ENCODE measurements at regions not wholly inside any gene's neighbourhood (a gene's known extent, or its start where the extent isn't known, plus 50 kb on each side); places are given as distances from the start of the nearest gene placed in this dataset.
A peak's percentile ranks its signal among the peaks of the same experiment; 100 is the strongest.
"Not testable (repeated sequence)": the region's sequence is repeated elsewhere in the genome, so short reads cannot be mapped to it uniquely, and the experiment has no call there.

DNA sequence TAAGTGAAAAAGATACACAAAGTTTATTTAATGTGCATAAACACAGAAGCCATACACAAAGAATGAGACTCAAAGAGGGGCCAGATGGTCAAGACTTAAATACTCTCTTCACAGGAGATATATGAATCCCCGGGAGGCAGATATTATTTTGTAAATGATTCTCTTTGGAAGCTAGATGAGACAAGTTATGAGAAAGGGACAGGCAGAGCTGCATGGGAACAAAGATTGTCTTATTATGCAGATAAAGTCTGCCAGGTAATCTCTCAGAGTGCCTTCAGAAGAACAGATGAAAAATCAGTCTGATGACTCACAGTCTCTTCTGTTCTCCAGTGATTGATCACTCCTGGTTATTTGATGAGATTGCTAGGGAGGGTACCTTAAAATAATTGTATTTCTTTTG is 89.0 kb downstream of the NAF1 start:
- DNase-seq, result no peak

DNA sequence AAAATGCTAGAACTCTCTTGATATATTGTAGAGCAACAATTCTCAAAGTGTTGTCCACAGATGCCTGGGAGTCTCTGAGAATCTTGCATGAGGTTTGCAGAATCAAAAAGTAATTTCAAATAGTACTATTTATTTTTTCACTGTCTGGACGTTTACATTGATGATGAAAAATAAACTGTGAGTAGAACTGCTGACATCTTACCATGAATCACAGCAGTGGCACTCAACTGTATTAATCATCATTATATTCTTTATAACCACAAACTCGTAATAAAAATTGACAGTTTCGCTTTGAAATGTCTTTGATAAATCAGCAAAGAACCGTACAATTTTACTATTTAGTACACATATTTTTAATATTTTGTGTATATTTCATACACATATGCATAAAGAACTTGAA is 94.5 kb downstream of the NAF1 start:
- DNase-seq, result no peak

DNA sequence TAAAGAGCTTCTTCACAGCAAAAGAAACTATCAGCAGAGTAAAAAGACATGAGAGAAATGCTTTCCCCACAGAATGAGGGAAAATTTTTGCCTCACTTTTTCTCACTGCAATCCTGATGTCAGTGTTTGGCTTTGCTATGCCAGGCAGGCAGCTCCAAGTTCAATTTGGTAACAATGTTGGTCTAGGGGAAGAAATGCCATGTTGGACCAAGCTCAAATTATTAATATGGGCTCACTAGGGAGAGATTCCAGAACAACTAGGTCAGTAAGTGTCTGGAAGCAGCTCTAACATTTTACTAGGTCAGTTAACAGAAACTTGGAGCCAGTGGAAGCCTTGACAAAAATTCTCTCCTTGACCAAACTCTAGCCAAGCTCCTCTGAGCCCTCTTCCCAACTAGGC is 95.4 kb downstream of the NAF1 start:
- no peak for DNase-seq

DNA sequence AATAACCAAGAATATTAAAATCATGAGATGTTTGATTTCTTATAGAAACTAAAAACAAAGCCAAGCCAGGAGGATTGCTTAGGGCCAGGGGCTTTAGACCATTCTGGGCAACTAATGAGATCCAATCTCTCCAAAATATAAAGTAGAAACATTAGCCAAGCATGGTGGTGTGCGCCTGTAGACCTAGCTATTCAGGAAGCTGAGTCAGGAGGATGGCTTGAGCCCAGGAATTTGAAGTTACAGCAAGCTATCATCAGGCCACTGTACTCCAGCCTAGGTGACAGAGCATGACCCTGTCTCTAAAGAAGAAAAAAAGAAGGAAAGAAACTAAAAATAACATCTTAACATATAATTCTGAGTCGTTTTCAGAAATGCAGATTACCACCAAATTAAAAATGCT is 96.7 kb downstream of the NAF1 start:
- no peak for DNase-seq

DNA sequence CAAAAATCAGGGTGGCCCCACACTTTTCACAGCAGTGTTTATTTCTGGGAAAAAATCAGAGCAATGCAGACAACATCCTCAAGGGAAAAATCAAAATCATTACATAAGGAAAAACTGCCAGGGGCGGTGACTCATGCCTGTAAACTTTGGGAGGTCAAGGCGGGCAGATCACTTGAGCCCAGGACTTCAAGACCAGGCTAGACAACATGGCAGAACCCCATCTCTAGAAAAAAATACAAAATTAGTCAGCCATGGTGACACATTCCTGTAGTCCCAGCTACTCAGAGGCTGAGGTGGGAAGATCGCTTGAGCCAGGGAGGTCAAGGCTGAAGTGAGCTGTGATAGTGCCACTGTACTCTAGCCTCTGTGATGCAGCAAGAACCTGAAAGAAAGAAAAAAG is 102.8 kb downstream of the NAF1 start:
- DNase-seq, result peak; percentile 69

DNA sequence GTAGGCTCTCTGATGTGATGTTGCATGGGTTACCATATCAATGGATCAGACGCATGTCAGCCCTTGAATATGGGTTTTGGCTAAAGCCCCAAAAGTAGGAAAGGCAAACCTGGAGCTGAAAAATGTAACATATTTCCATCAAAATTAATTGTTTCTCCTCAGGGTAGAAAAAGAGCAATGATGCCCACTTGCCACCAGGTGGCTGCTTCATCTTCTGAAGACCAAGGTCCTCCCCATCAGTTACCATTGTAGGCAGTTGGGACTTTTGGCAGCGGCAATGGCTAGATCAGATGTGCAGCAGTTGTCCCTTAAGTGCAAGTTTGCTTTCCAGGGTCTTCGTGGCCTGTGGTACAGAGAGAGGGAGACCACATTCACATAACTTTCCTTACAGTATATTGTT is 118.2 kb downstream of the NAF1 start:
- no peak for DNase-seq

DNA sequence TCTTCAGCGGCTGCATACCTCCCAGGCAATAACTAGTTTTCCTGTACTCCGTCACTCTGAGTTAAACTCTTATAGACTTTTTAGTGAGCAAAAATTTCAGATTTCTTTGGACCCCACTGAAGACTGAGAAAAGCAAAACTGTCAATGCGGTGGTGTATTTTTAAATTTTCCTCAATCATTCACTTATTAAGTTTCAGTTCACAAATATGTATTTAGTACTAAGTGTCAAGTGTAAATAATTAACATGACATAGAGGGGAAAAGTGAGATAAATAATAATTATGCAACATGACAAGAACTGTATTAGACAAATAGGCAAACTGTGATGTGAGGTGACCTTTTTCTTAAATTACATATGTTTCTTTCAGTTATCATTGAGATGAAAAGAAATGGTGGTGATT is 124.4 kb downstream of the NAF1 start:
- no peak for DNase-seq

DNA sequence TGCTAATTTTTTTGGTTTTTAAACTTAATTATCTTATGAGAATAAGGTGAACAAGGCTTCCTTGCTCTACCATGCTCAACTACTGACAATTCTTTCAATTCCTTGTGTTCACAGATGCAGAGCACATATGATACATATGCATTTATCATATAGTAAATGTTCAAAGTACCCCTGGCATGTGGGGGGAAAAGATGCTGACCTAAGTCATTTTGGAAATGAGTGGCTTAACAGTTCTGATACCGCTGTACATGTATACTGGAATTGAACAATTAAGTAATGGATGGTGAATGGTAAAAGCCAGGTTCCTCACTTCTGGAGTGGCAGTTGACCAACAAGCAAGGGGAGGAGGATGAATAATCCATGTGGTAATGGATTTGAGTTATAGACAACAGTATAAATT is 149.6 kb downstream of the NAF1 start:
- no peak for DNase-seq

DNA sequence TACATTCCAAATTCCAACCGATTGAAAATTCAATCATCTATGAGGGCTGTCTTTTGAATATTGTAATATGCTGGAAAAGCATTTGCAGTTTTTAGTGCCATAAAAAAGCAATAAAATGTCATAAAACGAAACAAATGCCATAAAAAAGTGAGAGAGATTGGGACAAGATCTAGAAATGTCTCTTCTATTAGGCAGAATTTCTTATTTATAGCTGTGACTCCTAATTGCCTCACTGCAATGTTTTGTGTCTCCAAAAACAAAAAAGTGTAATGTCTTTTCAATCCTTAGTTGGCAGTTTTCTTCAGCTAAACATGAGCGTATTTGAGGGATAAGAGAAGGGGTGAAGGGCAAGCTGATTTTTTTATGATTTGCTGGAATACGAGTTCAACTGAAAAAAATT is 153.9 kb downstream of the NAF1 start:
- no peak for DNase-seq

DNA sequence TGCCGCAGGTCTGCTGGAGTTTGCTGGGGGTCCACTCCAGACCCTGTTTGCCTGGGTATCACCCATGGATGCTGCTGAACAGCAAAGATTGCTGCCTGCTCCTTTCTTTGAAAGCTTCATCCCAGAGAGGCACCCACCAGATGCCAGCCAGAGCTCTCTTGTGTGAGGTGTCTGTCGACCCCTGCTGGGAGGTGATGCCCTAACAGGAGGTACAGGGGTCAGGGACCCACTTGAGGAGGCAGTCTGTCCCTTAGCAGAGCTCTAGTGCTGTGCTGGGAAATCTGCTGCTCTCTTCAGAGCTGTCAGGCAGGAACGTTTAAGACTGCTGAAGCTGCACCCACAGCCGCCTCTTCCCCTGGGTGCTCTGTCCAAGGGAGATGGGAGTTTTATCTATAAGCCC is 162.7 kb downstream of the NAF1 start:
- DNase-seq, result no peak

DNA sequence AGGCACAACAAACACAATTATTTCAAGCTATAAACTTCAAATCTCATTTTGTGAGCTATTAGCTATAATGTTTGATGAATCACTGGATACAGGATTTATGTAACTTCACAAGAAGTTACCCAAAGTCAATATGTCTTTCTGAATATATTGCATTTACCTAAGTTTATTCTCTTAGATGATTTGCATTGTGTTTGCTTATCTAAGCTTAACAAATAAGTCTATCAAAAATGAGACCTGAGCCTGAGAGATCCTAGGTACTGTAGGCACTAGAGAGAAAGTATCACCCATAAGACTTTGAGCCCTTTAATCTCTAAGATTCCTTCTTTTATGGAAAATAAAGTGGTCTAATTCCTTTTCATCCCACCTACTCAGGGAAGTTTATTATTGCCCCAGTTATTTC is 178.2 kb downstream of the NAF1 start:
- no peak for DNase-seq

DNA sequence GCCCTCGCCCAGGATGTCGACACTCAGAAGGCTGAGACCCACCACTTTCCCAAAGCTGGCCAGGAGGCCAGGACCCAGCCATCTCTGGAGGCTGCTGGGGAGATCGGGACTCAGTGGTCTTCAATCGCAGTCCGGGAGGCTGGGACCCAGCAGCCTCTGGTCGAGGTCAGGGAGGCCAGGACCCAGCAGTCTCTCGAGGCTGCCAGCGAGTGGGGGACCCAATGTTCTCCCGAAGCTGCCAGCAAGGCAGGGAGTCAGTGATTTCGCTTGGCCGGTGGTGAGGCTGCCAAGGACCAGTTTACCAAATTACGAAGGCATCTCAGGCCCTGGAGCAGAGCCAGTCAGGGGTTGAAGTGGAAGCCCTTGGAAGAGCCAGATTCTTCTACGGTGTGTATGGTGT is 181.6 kb downstream of the NAF1 start:
- no peak for DNase-seq

DNA sequence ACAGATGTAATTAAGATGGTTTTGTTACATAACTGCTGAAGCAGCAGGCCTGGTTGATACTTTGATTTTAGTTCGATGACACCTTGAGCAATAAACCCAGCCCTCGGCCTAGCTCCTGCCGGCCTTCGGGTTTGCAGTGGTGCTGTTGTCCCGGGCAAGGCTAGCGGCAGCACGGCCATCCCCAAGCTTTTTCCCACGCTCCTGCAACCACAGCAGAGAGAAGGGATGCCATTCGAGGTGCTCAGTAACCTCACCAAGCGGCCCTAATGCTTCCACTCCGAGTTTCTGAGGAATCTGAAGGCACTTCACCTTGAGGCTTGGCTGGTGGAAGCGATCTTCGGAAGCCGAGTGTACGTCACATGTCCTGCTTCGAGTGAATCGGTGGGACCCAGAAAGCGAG is 182.1 kb downstream of the NAF1 start:
- DNase-seq, result no peak

DNA sequence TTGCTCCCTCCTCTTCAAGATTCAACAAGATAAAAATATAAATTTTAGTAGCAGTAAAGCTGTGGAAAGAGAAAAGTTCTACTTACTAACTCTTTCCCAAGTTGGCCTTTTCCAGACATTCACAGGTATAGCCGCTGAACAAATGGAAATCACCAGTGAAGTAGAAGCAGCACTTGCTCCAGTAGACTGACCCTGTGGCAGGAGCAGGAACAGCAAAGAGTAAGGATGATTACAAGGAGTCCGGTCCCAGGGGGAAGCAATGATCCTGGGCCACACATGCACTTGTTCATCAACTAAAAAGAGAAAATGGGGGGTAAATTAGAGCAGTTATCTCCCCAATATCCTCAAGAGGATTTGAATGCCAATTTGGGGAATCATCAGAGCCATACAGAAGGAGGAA is 184.9 kb downstream of the NAF1 start:
- DNase-seq, result no peak

DNA sequence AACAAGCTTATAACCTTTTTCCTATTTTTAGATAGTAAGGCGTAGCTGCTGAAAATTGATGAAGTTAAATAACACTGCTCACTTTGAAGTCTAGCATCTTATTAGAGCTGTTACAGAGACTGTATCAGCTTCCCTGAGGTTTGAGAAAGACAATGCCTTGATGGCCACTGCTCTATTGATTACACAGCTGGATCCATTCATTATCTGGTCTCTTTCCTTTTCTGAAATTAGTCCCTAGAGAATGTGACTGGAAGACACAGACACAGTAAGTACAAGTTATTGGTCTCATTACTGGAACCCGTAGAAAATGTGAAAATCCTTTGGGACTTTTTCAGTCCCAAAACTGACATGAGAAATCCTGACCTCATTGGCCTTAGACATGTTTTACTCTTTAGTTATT is 188.3 kb downstream of the NAF1 start:
- DNase-seq, result no peak

DNA sequence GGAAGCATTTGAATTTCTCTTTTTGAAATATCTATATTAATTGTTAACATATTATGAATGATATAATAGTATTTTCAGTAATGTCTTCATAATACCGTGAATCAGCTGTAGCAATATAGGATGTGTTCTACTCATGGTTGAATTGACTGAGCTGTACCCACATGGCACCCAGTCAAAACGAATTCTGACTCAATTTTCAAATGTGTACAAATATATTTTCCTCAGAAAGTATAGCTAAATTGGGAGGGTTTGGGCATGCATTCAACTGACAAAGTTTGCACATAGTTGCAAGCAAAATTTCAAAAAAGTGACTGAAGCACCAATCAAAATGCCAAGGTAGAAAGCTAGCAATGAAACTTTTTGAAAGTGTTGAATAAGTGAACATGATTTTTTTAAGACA is 188.9 kb downstream of the NAF1 start:
- no peak for DNase-seq

DNA sequence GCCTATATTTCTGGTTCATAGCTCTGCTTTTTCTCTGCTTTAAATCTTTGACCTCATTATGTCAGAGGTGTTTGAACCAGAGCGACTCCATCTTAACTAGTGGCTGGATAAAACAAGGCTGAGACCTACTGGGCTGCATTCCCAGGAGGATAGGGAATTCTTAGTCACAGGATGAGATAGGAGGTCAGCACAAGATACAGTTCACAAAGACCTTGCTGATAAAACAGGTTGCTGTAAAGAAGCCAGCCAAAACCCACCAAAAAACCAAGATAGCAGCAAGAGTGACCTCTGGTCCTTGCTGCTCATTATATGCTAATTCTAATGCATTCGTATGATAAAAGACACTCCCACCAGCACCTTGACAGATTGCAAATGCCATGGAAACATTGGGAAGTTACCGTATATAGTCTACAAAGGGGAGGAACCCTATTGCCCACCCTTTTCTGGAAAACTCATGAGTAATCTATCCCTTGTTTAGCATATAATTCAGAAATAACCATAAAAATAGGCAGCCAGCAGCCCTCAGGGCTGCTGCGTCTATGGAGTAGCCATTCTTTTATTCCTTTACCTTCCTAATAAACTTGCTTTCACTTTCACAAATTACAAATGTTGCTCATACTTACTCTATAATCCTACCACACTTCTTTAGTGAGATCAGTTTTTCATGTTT is 193.9 kb downstream of the NAF1 start:
- no peak for DNase-seq

DNA sequence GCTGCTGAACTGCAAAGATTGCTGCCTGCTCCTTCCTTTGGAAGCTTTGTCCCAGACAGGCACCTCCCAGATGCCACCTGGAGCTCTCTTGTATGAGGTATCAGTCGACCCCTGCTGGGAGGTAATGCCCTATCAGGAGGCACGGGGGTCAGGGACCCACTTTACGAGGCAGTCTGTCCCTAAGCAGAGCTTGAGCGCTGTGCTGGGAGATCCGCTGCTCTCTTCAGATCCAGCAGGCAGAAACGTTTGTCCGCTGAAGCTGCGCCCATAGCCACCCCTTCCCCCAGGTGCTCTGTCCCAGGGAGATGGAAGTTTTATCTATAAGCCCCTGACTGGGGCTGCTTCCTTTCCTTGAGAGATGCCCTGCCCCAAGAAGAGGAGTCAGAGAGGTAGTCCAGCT is 197.5 kb downstream of the NAF1 start:
- DNase-seq, result no peak

DNA sequence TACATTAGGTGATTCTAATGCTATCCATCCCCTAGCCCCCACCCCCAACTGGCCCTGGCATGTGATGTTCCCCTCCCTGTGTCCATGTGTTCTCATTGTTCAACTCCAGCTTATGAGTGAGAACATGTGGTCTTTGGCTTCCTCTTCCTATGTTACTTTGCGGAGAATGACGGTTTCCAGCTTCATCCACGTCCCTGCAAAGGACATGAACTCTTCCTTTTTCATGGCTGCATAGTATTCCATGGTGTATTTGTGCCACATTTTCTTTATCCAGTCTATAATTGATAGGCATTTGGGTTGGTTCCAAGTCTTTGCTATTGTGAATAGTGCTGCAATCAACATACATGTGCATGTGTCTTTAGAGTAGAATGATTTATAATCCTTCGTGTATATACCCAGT is 200.7 kb downstream of the NAF1 start:
- not testable (repeated sequence) for DNase-seq

DNA sequence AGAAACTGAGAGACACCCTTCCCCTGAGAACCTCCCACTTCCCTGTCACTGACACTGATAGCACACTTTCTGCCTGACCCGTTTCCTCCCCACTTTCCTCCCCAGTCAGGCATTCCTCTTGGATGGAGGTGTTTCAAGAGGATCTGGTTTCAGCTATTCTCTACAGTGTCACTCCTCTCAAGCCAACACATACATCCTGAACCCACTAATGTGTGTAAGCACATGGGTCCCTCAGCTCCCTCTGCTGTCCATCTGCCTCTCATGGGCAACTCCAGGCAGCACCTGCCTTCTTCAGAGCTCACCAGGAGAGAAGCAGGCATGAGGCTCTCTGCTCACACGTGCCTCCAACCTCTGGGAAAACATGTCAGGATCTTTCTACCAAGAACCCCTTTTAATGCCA is 207.6 kb downstream of the NAF1 start:
- no peak for DNase-seq

DNA sequence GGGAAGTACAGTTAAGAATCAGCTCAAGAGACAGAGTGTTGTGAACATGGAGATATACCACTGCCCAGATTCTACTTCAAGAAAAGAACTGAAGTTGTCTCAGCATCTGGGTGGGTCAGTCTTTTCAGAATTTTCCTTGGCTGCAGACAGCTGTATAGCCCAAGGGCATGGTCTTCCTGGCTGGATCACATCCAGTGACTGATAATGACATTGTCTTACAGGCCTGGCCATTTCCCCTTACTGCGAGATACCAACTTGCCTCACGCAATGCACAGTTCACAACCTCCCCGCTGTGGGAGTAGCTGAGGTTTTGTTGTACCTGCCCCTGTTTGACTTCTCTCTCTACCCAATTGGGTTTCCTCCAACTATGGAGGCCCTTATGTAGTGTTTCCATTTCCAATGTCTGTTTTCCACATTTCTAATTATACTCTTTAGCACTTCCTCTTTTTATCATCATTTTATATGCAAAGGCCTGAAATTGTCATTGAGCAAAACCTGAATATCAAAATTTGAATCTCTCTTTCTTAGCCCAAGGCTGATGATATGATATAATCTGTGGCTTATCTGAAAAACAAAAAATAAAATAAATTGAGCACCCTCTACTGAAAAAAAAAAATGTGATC is 209.1 kb downstream of the NAF1 start:
- DNase-seq, result no peak

DNA sequence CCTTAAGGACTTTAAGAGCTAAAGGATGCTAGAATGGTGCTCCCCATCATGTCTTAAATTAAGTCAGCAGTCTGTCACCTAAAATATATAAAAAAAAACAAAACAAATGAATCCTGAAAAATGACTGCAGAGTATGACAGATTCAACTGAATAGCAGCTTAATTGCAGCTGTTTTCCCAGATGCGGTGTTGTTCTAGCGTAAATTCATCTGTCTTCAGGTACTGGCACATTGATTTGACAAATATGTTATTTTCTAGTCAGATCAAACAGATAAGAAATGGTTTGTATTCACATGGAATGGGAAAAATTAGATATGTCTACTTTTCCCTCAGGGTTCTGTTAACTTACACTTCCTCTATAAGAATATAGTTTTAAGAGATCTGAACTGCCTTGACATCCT is 211.7 kb downstream of the NAF1 start:
- DNase-seq, result no peak

DNA sequence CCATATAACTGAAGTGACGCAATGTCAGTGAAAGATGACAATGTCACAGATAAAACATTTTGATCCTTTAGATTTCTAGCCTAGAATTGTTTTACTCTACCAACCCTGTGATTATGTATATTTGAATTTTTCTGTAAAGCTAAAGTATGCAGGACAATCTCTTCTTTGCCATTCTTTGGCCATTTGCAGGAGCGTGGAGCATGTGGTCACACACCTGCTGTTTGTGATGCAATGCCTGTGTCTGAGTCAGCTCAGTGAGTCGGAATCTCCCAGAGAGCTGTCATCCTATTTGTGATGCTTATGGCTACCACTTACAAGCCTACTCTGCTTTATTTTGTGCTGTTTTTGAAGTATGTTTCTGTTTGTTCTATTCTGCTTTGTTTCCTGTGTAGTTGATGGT is 214.5 kb downstream of the NAF1 start:
- no peak for DNase-seq

DNA sequence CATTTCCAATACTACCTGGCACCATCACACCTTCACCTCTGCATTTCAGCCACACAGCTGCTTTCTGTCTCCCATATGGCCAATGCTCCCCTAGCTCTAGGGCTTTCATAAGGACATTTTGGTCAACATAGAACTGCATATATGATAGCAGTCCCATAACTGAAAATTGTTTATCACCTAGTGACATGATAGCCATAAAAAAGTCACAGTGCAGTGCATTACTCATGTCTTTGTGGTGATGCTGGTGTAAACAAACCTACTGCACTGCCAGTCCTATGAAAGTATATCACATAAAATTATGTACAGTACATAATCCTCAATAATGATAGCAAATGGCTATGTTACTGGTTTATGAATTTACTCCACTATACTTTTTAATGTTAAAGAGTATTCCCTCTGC is 221.0 kb downstream of the NAF1 start:
- DNase-seq, result no peak

DNA sequence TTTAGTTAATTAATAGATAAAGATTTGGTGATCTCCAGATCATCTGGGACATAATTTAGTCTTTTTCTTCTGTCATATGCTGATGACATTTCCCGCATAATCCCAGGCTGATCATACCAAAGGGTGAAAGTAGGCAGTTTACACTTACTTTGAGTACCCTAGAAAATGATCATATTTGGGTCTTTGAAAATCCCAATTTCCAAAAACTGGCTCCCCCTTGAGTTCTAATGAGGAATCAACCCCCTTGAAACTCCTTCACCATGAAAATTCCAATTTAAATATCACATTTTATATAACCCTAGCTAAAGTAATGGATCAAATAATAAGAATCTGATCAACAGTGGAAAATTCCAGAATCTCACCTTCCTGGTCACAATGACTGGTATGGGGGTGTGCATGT is 223.4 kb downstream of the NAF1 start:
- no peak for DNase-seq
